A549 (cell line): ENCODE measurements at regions not wholly inside any gene's neighbourhood (a gene's known extent, or its start where the extent isn't known, plus 50 kb on each side); places are given as distances from the start of the nearest gene placed in this dataset.

ENCODE experiments used
- ATAC-seq, 2 experiments: fragments of 200-7000 bp in 1 of 2; fragments of >200 bp in 1 of 2; cut with Nextera tagmentation in 1 of 2; cut with Tn5 transposase in 1 of 2; 3 replicates each; pipeline versions ENCODE4 v1.8.0 to v1.9.1; 2018 to 2020; ENCODE audit warnings: mild to moderate bottlenecking in 1 of 2, moderate library complexity in 1 of 2
- CTCF ChIA-PET: fragments of 300-600 bp; sonication (Branson Sonifier 250); formaldehyde crosslinking; extraction: SDS; loops from one replicate; lab custom pipeline; 2021; ENCODE audit warnings: antibody characterized with exemption, inconsistent platforms; lab: Yijun Ruan, JAX
- POLR2A ChIA-PET: fragments of 350-600 bp; formaldehyde crosslinking; extraction: SDS; loops from one replicate; lab custom pipeline; 2021; ENCODE audit warnings: antibody characterized with exemption, inconsistent platforms; lab: Yijun Ruan, JAX
- DNase-seq, 2 experiments: peaks; one replicate each; pipeline versions ENCODE4 v3.0.0 to v3.0.0-alpha.2; 2011 to 2016; ENCODE audit warnings: low read depth in 1 of 2, low spot score in 1 of 2
- FAIRE-seq: peaks from 2 replicates; lab custom pipeline; 2011; peaks lifted over from hg19 to GRCh38; lab: Jason Lieb, UNC
- H3K27ac ChIP-seq, 2 experiments: fragments of >200 bp; sonication (Bioruptor Twin); formaldehyde crosslinking; 3 replicates each; pipeline ENCODE4 v1.5.1; 2016 to 2017
- H3K4me1 ChIP-seq: fragments of >200 bp; sonication (Bioruptor Twin); formaldehyde crosslinking; 3 replicates; pipeline ENCODE4 v1.6.1; 2016
- H3K4me2 ChIP-seq: fragments of >200 bp; sonication (Bioruptor Twin); formaldehyde crosslinking; 3 replicates; pipeline ENCODE4 v1.6.1; 2016
- H3K4me3 ChIP-seq: fragments of >200 bp; sonication (Bioruptor Twin); formaldehyde crosslinking; 3 replicates; pipeline ENCODE4 v1.5.1; 2016
- H3K9me3 ChIP-seq: fragments of >200 bp; sonication (Bioruptor Twin); formaldehyde crosslinking; 3 replicates; pipeline ENCODE4 v1.6.1; 2016
- BHLHE40 ChIP-seq: IDR thresholded peaks from 2 replicates; pipeline ENCODE4 v1.6.1; 2012; ENCODE audit warnings: low read depth, low read length, inconsistent platforms
- CHD4 ChIP-seq: fragments of 200-600 bp; sonication (generic); IDR thresholded peaks from 2 replicates; pipeline ENCODE4 v1.6.1; 2016; ENCODE audit warnings: antibody characterized with exemption, mild to moderate bottlenecking, borderline replicate concordance
- FOSL2 ChIP-seq, 2 experiments: fragments of 450-650 bp in 1 of 2; fragments of >200 bp in 1 of 2; sonication (Bioruptor Twin) in 1 of 2; formaldehyde crosslinking; IDR thresholded peaks; 2 replicates each; pipeline versions ENCODE4 v1.5.0 to v1.6.1; 2016 to 2020; ENCODE audit warnings: mild to moderate bottlenecking in 1 of 2, moderate library complexity in 1 of 2
- GATA3 ChIP-seq: IDR thresholded peaks from 2 replicates; pipeline ENCODE4 v1.6.1; 2012; ENCODE audit warnings: borderline replicate concordance
- HEYL ChIP-seq: fragments of 250-450 bp; sonication (Bioruptor Pico); IDR thresholded peaks from 2 replicates; pipeline ENCODE4 v1.8.0; 2021; ENCODE audit warnings: mild to moderate bottlenecking, moderate library complexity
- NPAS2 ChIP-seq: fragments of 250-450 bp; sonication (Bioruptor Pico); IDR thresholded peaks from 2 replicates; pipeline ENCODE4 v1.8.0; 2022; ENCODE audit warnings: mild to moderate bottlenecking, moderate library complexity, borderline replicate concordance
- RCOR1 ChIP-seq: fragments of 150-350 bp; IDR thresholded peaks from 2 replicates; pipeline ENCODE4 v1.6.1; 2014; ENCODE audit warnings: antibody characterized with exemption, low read length, low read depth
- SREBF2 ChIP-seq: fragments of 450-650 bp; IDR thresholded peaks from 2 replicates; pipeline ENCODE4 v1.6.1; 2014; ENCODE audit warnings: mild to moderate bottlenecking, moderate library complexity
- ZC3H11A ChIP-seq: fragments of 450-650 bp; IDR thresholded peaks from 2 replicates; pipeline ENCODE4 v1.6.1; 2014; ENCODE audit warnings: antibody characterized with exemption, mild to moderate bottlenecking
- ZFP36 ChIP-seq: fragments of 450-650 bp; IDR thresholded peaks from 2 replicates; pipeline ENCODE4 v1.6.1; 2014; ENCODE audit warnings: borderline replicate concordance; ENCODE audit not compliant: partially characterized antibody
- WGBS: methylation state at CpG from one replicate; pipeline ENCODE4 v1.1.6; 2017; ENCODE audit errors: missing lambda C conversion rate; 5-methylcytosine and 5-hydroxymethylcytosine counted together
- TF ChIP-seq, protein P1 (sequence below): fragments of >200 bp; sonication (Bioruptor Twin); formaldehyde crosslinking; IDR thresholded peaks from 2 replicates; pipeline ENCODE4 v1.6.1; 2016
- TF ChIP-seq, protein P2 (sequence below): fragments of 200-600 bp; sonication (generic); IDR thresholded peaks from 2 replicates; pipeline ENCODE4 v1.6.1; 2016; ENCODE audit warnings: antibody characterized with exemption, mild to moderate bottlenecking, moderate library complexity
- TF ChIP-seq, protein P3 (sequence below): fragments of 150-350 bp; IDR thresholded peaks from 2 replicates; pipeline ENCODE4 v1.6.1; 2014; ENCODE audit warnings: low read depth, mild to moderate bottlenecking, low read length
- TF ChIP-seq, protein P4 (sequence below): fragments of 250-450 bp; sonication (Bioruptor Pico); IDR thresholded peaks from 2 replicates; pipeline ENCODE4 v1.5.0; 2020; ENCODE audit warnings: low read depth, mild to moderate bottlenecking, moderate library complexity

DNA sequence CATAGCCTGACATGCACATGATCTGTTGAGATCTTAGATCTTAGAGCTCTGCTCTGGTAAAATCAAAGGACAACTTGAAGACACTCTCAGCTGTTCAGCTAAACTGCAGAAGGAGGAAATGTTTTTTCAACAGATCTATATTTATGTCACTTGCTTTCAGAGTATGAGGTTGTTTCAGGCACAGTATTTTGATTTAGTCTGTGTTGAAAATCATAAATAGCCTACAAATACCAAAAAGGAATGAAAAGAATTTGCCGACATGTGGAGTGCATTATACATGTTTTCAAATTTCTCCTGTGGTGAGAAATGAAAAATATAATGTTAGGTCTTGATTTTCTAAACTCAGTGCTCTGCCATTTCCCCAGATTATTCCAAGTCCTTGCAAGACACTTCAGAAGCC lies 1118.4 kb downstream of the TBL1XR1 start:
- POLR2A ChIA-PET = no interaction called here
- H3K4me3 ChIP-seq = no peak overlapping the region
- ATAC-seq = no peak
- WGBS = 32% methylated on average over 1 of the region's 1 CpG
- no peak for TF ChIP-seq HEYL
- TF ChIP-seq, all 56 proteins: peak for 0
- H3K4me2 ChIP-seq = no peak overlapping the region
- no peak for FAIRE-seq
- no peaks in the 10 kb centered on the region for H3K9me3 ChIP-seq
- no peak for DNase-seq
- CTCF ChIA-PET = no interaction called here
- H3K27ac ChIP-seq = no peak overlapping the region
- H3K4me1 ChIP-seq = no peaks in the 10 kb centered on the region

DNA sequence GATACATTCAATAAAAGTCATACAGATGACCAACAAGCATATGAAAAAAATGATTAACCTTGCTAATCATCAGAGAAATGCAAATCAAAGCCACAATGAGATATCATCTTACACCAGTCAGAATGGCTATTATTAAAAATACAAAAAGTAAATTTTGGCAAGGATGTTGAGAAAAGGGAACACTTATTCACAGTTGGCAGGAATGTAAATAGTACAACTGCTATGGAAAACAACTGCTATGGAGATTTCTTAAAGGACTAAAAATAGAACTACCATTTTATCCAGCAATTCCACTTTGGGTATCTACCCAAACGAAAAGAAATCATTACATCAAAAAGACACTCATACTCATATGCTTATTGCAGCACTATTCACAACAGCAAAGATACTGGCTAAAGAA lies 1121.8 kb downstream of the TBL1XR1 start:
- Histone ChIP-seq H3K27ac (no peak overlapping the region), H3K9me3 (no peaks in the 10 kb centered on the region), H3K4me2 (no peak overlapping the region), H3K4me1 (no peaks in the 10 kb centered on the region), H3K4me3 (no peak overlapping the region)
- WGBS = 0% methylated on average over 1 of the region's 1 CpG
- ATAC-seq = no peak
- no peak for FAIRE-seq
- ChIA-PET CTCF (no interaction called here), POLR2A (no interaction called here)
- TF ChIP-seq RCOR1 (no peak), SREBF2 (no peak), BHLHE40 (no peak), FOSL2 (IDR thresholded peaks at IDR 0.05) (no peak), FOSL2 (CRISPR knock-in tag; IDR thresholded peaks at IDR 0.05) (no peak)
- TF ChIP-seq, protein P1, sequence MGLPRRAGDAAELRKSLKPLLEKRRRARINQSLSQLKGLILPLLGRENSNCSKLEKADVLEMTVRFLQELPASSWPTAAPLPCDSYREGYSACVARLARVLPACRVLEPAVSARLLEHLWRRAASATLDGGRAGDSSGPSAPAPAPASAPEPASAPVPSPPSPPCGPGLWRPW = no peak
- DNase-seq = no peak

DNA sequence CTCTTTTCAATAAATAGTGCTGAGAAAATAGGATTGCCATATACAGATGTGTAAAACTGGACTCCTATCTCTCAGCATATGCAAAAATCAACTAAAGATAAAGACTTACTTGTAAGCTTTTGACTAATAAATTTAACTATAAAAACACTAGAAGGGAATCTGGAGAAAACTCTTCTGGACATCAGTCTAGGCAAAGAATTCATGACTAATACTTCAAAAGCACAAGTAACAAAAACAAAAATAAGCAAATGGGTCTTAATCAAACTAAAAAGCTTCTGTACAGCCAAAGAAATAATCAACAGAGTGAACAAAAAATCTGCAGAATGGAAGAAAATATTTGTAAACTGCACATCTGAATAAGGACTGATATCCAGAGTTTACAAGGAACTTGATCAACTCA lies 1122.2 kb downstream of the TBL1XR1 start:
- H3K4me1 ChIP-seq = no peaks in the 10 kb centered on the region
- TF ChIP-seq RCOR1 = no peak
- POLR2A ChIA-PET = no interaction called here
- no peak overlapping the region for H3K4me2 ChIP-seq
- H3K9me3 ChIP-seq = no peaks in the 10 kb centered on the region
- CTCF ChIA-PET = no interaction called here
- H3K27ac ChIP-seq = no peak overlapping the region
- no peak for ATAC-seq
- H3K4me3 ChIP-seq = no peak overlapping the region
- FAIRE-seq = no peak
- DNase-seq = no peak

DNA sequence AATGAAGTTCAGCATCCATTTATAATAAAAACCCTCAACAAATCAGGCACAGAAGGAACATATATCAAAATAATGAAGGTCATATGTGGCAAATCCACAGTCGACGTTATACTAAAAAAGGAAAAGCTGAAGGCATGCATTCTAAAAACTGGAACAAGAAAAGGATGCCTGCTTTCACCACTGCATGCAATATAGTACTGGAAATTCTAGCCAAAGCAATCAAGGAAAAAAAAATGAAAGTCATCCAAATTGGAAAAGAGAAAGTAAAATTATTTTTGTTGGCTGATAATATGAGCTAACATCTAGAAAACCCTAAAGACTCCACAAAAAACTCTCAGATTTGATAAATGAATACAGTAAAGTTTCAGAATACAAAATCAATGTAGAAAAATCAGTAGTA lies 1123.2 kb downstream of the TBL1XR1 start:
- no peak for FAIRE-seq
- CTCF ChIA-PET = no interaction called here

More for the DNA sequence above, 1123.2 kb downstream of the TBL1XR1 start:
- no peaks in the 10 kb centered on the region for H3K4me1 ChIP-seq
- POLR2A ChIA-PET = no interaction called here
- H3K27ac ChIP-seq = no peak overlapping the region
- H3K4me3 ChIP-seq = no peak overlapping the region
- TF ChIP-seq, protein P2, sequence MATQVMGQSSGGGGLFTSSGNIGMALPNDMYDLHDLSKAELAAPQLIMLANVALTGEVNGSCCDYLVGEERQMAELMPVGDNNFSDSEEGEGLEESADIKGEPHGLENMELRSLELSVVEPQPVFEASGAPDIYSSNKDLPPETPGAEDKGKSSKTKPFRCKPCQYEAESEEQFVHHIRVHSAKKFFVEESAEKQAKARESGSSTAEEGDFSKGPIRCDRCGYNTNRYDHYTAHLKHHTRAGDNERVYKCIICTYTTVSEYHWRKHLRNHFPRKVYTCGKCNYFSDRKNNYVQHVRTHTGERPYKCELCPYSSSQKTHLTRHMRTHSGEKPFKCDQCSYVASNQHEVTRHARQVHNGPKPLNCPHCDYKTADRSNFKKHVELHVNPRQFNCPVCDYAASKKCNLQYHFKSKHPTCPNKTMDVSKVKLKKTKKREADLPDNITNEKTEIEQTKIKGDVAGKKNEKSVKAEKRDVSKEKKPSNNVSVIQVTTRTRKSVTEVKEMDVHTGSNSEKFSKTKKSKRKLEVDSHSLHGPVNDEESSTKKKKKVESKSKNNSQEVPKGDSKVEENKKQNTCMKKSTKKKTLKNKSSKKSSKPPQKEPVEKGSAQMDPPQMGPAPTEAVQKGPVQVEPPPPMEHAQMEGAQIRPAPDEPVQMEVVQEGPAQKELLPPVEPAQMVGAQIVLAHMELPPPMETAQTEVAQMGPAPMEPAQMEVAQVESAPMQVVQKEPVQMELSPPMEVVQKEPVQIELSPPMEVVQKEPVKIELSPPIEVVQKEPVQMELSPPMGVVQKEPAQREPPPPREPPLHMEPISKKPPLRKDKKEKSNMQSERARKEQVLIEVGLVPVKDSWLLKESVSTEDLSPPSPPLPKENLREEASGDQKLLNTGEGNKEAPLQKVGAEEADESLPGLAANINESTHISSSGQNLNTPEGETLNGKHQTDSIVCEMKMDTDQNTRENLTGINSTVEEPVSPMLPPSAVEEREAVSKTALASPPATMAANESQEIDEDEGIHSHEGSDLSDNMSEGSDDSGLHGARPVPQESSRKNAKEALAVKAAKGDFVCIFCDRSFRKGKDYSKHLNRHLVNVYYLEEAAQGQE = no peak
- TF ChIP-seq NPAS2 (CRISPR knock-in tag) (no peak), ZFP36 (no peak), FOSL2 (IDR thresholded peaks at IDR 0.05) (no peak), FOSL2 (CRISPR knock-in tag; IDR thresholded peaks at IDR 0.05) (no peak), ZC3H11A (no peak), CHD4 (no peak), SREBF2 (no peak), GATA3 (no peak)
- TF ChIP-seq, protein P3, sequence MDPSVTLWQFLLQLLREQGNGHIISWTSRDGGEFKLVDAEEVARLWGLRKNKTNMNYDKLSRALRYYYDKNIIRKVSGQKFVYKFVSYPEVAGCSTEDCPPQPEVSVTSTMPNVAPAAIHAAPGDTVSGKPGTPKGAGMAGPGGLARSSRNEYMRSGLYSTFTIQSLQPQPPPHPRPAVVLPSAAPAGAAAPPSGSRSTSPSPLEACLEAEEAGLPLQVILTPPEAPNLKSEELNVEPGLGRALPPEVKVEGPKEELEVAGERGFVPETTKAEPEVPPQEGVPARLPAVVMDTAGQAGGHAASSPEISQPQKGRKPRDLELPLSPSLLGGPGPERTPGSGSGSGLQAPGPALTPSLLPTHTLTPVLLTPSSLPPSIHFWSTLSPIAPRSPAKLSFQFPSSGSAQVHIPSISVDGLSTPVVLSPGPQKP = no peak
- TF ChIP-seq, protein P1 = no peak
- TF ChIP-seq, protein P4, sequence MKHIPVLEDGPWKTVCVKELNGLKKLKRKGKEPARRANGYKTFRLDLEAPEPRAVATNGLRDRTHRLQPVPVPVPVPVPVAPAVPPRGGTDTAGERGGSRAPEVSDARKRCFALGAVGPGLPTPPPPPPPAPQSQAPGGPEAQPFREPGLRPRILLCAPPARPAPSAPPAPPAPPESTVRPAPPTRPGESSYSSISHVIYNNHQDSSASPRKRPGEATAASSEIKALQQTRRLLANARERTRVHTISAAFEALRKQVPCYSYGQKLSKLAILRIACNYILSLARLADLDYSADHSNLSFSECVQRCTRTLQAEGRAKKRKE (CRISPR knock-in tag) = no peak
- TF ChIP-seq, all 56 proteins: peak for 0
- 45% methylated on average over 2 of the region's 2 CpGs for WGBS
- DNase-seq = no peak
- ATAC-seq = no peak
- H3K9me3 ChIP-seq = no peaks in the 10 kb centered on the region
- no peak overlapping the region for H3K4me2 ChIP-seq
